SK-N-SH treated with all-trans-retinoic acid at 6 μM for 48 hours (cell line): ENCODE measurements at regions not wholly inside any gene's neighbourhood (a gene's known extent, or its start where the extent isn't known, plus 50 kb on each side); places are given as distances from the start of the nearest gene placed in this dataset.

Experiments used
- ATAC-seq: fragments of 200-7000 bp; cut with Tn5 transposase; 3 replicates; pipeline ENCODE4 v1.9.1; 2020; ENCODE audit warnings: mild to moderate bottlenecking, moderate library complexity
- ARNTL ChIP-seq: fragments of 450-650 bp; formaldehyde crosslinking; IDR thresholded peaks from 2 replicates; pipeline ENCODE4 v1.5.0; 2020; ENCODE audit warnings: low read depth, mild to moderate bottlenecking, moderate library complexity, borderline replicate concordance
- BACH2 ChIP-seq: fragments of 250-450 bp; sonication (Bioruptor Pico); IDR thresholded peaks from 2 replicates; pipeline ENCODE4 v1.9.0; 2021; ENCODE audit warnings: mild to moderate bottlenecking, borderline replicate concordance
- ESRRG ChIP-seq: fragments of 250-450 bp; sonication (Bioruptor Pico); IDR thresholded peaks from 2 replicates; pipeline ENCODE4 v1.6.1; 2021; ENCODE audit warnings: mild to moderate bottlenecking
- ISL1 ChIP-seq: fragments of 250-450 bp; sonication (Bioruptor Pico); IDR thresholded peaks from 2 replicates; pipeline ENCODE4 v2.1.2; 2022; ENCODE audit warnings: mild to moderate bottlenecking, moderate library complexity
- PPARA ChIP-seq: fragments of 250-450 bp; sonication (Bioruptor Pico); IDR thresholded peaks from 2 replicates; pipeline ENCODE4 v1.5.0; 2020; ENCODE audit warnings: mild to moderate bottlenecking, borderline replicate concordance
- SNAI2 ChIP-seq: fragments of 250-450 bp; sonication (Bioruptor Pico); IDR thresholded peaks from 2 replicates; pipeline ENCODE4 v1.5.0; 2020; ENCODE audit warnings: mild to moderate bottlenecking, moderate library complexity
- TCF4 ChIP-seq: fragments of 250-450 bp; sonication (Bioruptor Pico); IDR thresholded peaks from 2 replicates; pipeline ENCODE4 v1.8.0; 2021; ENCODE audit warnings: mild to moderate bottlenecking, moderate library complexity, borderline replicate concordance
- ZC3H10 ChIP-seq: fragments of 250-450 bp; sonication (Bioruptor Pico); IDR thresholded peaks from 2 replicates; pipeline ENCODE4 v1.5.1; 2021; ENCODE audit warnings: mild to moderate bottlenecking, moderate library complexity
- ZFP30 ChIP-seq: fragments of 450-650 bp; formaldehyde crosslinking; IDR thresholded peaks from 2 replicates; pipeline ENCODE4 v1.5.0; 2022; ENCODE audit warnings: mild to moderate bottlenecking, moderate library complexity
- ZNF70 ChIP-seq: fragments of 450-650 bp; formaldehyde crosslinking; IDR thresholded peaks from 2 replicates; pipeline ENCODE4 v1.5.0; 2020; ENCODE audit warnings: mild to moderate bottlenecking, moderate library complexity
- ZNF8 ChIP-seq: fragments of 450-650 bp; formaldehyde crosslinking; IDR thresholded peaks from 2 replicates; pipeline ENCODE4 v1.5.0; 2020; ENCODE audit warnings: mild to moderate bottlenecking, moderate library complexity
- TF ChIP-seq, protein P1 (sequence below): fragments of 250-450 bp; sonication (Bioruptor Pico); IDR thresholded peaks from 2 replicates; pipeline ENCODE4 v1.5.0; 2020; ENCODE audit warnings: mild to moderate bottlenecking, moderate library complexity
- TF ChIP-seq, protein P2 (sequence below): fragments of 250-450 bp; sonication (Bioruptor Pico); IDR thresholded peaks from 2 replicates; pipeline ENCODE4 v1.8.0; 2020; ENCODE audit warnings: mild to moderate bottlenecking, moderate library complexity, borderline replicate concordance
- TF ChIP-seq, protein P3 (sequence below): fragments of 250-450 bp; sonication (Bioruptor Pico); IDR thresholded peaks from 2 replicates; pipeline ENCODE4 v1.5.1; 2021; ENCODE audit warnings: mild to moderate bottlenecking, moderate library complexity
- TF ChIP-seq, protein P4 (sequence below): fragments of 250-450 bp; sonication (Bioruptor Pico); IDR thresholded peaks from 2 replicates; pipeline ENCODE4 v1.5.1; 2020; ENCODE audit warnings: low read depth, mild to moderate bottlenecking, moderate library complexity
- TF ChIP-seq, protein P5 (sequence below): fragments of 250-450 bp; sonication (Bioruptor Pico); IDR thresholded peaks from 2 replicates; pipeline ENCODE4 v1.8.0; 2021; ENCODE audit warnings: low read depth, mild to moderate bottlenecking, moderate library complexity, borderline replicate concordance

DNA sequence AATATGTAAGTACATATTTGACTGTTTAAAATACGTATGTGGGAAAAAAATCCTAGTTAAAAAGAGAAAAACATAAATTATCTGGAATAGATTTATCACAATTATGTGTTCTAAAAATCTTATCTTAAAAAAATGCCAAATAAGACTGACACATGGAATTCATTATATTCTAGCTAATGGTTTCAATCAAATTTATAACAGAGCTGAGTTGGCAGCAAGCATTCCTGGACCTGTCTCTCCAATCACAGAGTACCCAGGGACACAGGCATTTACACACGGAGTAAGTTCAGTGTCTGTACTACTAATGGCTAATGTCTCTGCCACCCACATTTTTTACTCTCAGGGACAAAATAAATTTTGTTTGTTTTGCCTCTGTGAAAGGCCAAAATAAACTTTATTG is 122.3 kb downstream of the RPS12 start:
- peak; percentile 73 for ATAC-seq
- TF ChIP-seq, protein P1, sequence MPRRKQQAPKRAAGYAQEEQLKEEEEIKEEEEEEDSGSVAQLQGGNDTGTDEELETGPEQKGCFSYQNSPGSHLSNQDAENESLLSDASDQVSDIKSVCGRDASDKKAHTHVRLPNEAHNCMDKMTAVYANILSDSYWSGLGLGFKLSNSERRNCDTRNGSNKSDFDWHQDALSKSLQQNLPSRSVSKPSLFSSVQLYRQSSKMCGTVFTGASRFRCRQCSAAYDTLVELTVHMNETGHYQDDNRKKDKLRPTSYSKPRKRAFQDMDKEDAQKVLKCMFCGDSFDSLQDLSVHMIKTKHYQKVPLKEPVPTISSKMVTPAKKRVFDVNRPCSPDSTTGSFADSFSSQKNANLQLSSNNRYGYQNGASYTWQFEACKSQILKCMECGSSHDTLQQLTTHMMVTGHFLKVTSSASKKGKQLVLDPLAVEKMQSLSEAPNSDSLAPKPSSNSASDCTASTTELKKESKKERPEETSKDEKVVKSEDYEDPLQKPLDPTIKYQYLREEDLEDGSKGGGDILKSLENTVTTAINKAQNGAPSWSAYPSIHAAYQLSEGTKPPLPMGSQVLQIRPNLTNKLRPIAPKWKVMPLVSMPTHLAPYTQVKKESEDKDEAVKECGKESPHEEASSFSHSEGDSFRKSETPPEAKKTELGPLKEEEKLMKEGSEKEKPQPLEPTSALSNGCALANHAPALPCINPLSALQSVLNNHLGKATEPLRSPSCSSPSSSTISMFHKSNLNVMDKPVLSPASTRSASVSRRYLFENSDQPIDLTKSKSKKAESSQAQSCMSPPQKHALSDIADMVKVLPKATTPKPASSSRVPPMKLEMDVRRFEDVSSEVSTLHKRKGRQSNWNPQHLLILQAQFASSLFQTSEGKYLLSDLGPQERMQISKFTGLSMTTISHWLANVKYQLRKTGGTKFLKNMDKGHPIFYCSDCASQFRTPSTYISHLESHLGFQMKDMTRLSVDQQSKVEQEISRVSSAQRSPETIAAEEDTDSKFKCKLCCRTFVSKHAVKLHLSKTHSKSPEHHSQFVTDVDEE (CRISPR knock-in tag), result peak; percentile 96
- TF ChIP-seq, protein P2, sequence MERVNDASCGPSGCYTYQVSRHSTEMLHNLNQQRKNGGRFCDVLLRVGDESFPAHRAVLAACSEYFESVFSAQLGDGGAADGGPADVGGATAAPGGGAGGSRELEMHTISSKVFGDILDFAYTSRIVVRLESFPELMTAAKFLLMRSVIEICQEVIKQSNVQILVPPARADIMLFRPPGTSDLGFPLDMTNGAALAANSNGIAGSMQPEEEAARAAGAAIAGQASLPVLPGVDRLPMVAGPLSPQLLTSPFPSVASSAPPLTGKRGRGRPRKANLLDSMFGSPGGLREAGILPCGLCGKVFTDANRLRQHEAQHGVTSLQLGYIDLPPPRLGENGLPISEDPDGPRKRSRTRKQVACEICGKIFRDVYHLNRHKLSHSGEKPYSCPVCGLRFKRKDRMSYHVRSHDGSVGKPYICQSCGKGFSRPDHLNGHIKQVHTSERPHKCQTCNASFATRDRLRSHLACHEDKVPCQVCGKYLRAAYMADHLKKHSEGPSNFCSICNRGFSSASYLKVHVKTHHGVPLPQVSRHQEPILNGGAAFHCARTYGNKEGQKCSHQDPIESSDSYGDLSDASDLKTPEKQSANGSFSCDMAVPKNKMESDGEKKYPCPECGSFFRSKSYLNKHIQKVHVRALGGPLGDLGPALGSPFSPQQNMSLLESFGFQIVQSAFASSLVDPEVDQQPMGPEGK (CRISPR knock-in tag), result no peak
- peak; percentile 94 for TF ChIP-seq ISL1 (CRISPR knock-in tag)
- TF ChIP-seq, protein P3, sequence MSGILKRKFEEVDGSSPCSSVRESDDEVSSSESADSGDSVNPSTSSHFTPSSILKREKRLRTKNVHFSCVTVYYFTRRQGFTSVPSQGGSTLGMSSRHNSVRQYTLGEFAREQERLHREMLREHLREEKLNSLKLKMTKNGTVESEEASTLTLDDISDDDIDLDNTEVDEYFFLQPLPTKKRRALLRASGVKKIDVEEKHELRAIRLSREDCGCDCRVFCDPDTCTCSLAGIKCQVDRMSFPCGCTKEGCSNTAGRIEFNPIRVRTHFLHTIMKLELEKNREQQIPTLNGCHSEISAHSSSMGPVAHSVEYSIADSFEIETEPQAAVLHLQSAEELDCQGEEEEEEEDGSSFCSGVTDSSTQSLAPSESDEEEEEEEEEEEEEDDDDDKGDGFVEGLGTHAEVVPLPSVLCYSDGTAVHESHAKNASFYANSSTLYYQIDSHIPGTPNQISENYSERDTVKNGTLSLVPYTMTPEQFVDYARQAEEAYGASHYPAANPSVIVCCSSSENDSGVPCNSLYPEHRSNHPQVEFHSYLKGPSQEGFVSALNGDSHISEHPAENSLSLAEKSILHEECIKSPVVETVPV (CRISPR knock-in tag), result peak; percentile 67; the same call in 1 of the 2 replicates
- TF ChIP-seq PPARA (CRISPR knock-in tag), result no peak
- no peak for TF ChIP-seq ZNF8
- TF ChIP-seq, protein P4, sequence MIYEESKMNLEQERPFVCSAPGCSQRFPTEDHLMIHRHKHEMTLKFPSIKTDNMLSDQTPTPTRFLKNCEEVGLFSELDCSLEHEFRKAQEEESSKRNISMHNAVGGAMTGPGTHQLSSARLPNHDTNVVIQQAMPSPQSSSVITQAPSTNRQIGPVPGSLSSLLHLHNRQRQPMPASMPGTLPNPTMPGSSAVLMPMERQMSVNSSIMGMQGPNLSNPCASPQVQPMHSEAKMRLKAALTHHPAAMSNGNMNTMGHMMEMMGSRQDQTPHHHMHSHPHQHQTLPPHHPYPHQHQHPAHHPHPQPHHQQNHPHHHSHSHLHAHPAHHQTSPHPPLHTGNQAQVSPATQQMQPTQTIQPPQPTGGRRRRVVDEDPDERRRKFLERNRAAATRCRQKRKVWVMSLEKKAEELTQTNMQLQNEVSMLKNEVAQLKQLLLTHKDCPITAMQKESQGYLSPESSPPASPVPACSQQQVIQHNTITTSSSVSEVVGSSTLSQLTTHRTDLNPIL (CRISPR knock-in tag), result peak; percentile 18; the same call in 1 of the 2 replicates
- TF ChIP-seq ARNTL (CRISPR knock-in tag), result no peak
- TF ChIP-seq ZNF70 (CRISPR knock-in tag), result no peak
- no peak for TF ChIP-seq ZFP30
- peak; percentile 62; the same call in 1 of the 2 replicates for TF ChIP-seq ESRRG (CRISPR knock-in tag)
- TF ChIP-seq, protein P5, sequence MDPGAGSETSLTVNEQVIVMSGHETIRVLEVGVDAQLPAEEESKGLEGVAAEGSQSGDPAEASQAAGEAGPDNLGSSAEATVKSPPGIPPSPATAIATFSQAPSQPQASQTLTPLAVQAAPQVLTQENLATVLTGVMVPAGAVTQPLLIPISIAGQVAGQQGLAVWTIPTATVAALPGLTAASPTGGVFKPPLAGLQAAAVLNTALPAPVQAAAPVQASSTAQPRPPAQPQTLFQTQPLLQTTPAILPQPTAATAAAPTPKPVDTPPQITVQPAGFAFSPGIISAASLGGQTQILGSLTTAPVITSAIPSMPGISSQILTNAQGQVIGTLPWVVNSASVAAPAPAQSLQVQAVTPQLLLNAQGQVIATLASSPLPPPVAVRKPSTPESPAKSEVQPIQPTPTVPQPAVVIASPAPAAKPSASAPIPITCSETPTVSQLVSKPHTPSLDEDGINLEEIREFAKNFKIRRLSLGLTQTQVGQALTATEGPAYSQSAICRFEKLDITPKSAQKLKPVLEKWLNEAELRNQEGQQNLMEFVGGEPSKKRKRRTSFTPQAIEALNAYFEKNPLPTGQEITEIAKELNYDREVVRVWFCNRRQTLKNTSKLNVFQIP (CRISPR knock-in tag), result peak; percentile 56; the same call in 1 of the 2 replicates
- TF ChIP-seq TCF4, result peak; percentile 86

DNA sequence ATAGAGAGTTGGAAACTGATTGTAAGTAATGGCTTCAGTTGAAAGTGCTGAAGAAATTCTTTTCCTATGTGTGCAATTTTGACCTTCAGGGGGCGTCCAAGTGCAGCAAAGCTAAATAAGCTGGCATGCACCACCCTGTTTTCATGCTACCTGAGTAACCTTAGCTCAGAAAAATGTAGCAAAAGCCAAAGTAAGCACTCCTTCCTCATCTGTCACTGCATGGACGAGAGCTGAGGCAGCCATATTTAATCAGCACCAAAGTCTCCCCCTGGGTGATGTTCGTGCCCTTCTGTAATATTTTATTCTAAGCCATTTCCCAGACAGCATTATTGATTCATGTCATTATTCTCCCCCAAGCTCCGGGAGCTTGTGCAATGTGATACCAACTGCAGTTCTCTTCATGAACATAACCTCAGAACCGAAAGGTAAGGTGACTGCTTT is 123.1 kb downstream of the RPS12 start:
- ATAC-seq, result peak; percentile 89
- no peak for TF ChIP-seq ARNTL (CRISPR knock-in tag)
- TF ChIP-seq, protein P1 (CRISPR knock-in tag), result no peak
- TF ChIP-seq, protein P2 (CRISPR knock-in tag), result no peak
- no peak for TF ChIP-seq ISL1 (CRISPR knock-in tag)
- no peak for TF ChIP-seq ZC3H10 (CRISPR knock-in tag)
- TF ChIP-seq BACH2 (CRISPR knock-in tag), result no peak
- TF ChIP-seq ESRRG (CRISPR knock-in tag), result no peak
- no peak for TF ChIP-seq SNAI2 (CRISPR knock-in tag)
- TF ChIP-seq, protein P4 (CRISPR knock-in tag), result no peak
- no peak for TF ChIP-seq ZNF70 (CRISPR knock-in tag)
